ENCODE measurements at regions not wholly inside any gene's neighbourhood (a gene's known extent, or its start where the extent isn't known, plus 50 kb on each side); places are given as distances from the start of the nearest gene placed in this dataset.

DNA sequence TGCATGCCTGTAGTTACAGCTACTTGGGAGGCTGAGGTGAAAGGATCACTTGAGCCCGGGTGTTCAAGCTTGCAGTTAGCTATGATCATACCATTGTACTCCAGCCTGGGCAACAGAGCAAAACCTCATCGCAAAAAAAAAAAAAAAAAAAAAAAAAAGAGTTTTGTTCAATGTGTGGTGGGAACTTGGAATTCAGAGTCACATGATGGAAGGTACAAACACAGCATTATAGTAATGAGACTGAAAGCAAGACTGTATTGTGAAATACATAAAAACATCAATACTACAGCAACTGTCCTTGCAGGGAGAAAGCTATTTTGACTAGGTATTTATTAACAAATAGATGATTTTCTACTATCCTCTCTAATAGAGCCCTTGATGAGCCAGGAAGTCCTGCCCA lies 393.2 kb downstream of the DLEU7 start:
- H3K27ac ChIP-seq = no peak overlapping the region
- TF ChIP-seq ZFX (IDR thresholded peaks at IDR 0.05; ENCODE audit: borderline replicate concordance) = no peak
- TF ChIP-seq, protein P1, sequence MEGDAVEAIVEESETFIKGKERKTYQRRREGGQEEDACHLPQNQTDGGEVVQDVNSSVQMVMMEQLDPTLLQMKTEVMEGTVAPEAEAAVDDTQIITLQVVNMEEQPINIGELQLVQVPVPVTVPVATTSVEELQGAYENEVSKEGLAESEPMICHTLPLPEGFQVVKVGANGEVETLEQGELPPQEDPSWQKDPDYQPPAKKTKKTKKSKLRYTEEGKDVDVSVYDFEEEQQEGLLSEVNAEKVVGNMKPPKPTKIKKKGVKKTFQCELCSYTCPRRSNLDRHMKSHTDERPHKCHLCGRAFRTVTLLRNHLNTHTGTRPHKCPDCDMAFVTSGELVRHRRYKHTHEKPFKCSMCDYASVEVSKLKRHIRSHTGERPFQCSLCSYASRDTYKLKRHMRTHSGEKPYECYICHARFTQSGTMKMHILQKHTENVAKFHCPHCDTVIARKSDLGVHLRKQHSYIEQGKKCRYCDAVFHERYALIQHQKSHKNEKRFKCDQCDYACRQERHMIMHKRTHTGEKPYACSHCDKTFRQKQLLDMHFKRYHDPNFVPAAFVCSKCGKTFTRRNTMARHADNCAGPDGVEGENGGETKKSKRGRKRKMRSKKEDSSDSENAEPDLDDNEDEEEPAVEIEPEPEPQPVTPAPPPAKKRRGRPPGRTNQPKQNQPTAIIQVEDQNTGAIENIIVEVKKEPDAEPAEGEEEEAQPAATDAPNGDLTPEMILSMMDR (IDR thresholded peaks at IDR 0.05) = no peak

DNA sequence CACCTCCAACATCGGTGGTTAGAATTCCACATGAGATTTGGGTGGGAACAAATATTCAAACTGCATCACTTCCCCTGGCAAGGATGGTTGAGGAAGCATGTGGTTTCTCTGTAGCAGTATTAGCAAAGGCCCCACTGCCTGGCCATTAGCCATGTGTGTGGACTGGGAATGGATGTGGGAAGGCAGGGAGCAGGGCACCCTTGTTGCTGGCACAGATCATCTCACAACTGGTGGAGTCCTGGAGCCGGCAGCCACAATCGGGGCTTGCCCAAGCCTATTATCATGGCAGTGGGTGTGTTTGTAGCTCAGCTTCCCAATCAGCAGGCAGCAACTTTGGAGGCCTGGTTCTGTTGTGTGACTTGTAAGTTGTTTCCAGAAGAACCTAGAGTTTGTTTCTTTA lies 391.9 kb downstream of the DLEU7 start:
- no peak overlapping the region for H3K27ac ChIP-seq
- TF ChIP-seq ZFX (IDR thresholded peaks at IDR 0.05; ENCODE audit: borderline replicate concordance) = no peak
- TF ChIP-seq, protein P1 (IDR thresholded peaks at IDR 0.05) = no peak

DNA sequence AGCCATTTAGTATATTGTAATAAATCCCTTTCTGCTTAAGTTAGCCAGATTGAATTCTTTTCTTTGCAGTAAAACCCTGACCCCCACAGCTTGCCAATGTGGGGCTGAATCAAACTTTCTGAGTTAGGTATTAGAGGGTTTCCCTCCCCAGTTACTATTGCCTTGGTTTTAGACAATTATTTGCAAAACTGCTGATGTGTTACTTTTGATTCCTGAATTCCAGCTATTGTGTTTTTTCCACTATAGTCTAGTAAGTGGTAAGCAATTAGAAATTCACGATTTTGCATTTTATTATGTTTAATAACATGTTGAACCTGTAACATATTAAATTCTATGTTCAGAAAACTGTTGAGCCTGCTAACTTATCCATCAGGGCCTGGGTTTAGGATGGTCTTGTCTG lies 391.5 kb downstream of the DLEU7 start:
- no peak overlapping the region for H3K27ac ChIP-seq
- TF ChIP-seq, protein P1 (IDR thresholded peaks at IDR 0.05) = no peak
- TF ChIP-seq ZFX (IDR thresholded peaks at IDR 0.05; ENCODE audit: borderline replicate concordance) = no peak

DNA sequence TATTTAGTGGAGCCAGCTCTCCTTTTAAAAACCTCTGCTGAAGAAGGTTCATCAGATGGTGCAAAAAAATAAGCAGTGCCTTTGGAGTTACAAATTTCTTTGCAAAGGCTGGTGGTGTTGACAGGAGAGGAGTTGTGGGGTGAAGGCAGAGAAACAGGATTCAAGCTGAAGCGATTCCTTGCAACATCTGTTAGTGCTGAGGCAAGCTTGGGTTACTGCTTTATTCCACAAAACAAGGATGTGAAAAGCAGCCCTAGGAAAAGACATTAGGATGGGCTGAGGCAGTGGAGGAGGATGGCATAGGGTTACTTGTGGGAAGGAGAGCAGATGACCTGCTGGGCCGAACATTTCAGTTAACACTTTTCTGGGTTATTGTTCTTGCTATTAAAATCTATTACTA lies 390.7 kb downstream of the DLEU7 start:
- no peak overlapping the region for H3K27ac ChIP-seq
- TF ChIP-seq, protein P1 (IDR thresholded peaks at IDR 0.05) = no peak
- no peak for TF ChIP-seq ZFX (IDR thresholded peaks at IDR 0.05; ENCODE audit: borderline replicate concordance)

DNA sequence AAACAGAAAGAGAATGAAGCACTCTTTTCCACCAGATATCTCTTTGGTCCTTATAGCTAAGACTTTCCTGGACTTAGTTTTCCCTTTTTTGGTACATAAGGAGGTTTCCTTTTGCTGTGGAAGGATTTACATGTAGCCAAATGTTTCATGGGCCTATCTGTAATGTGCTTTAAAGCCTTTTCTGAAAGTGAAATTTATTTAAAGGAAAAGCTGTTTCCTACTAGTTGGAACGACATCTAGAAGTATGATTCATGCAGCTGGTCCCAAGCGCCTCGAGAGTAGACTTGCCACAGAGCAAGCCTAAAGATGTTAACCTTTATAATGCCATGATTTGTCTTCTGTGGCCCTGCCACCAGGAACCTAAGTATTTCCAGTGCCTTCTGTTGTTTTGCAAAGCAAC lies 390.3 kb downstream of the DLEU7 start:
- TF ChIP-seq, protein P1 (IDR thresholded peaks at IDR 0.05) = no peak

DNA sequence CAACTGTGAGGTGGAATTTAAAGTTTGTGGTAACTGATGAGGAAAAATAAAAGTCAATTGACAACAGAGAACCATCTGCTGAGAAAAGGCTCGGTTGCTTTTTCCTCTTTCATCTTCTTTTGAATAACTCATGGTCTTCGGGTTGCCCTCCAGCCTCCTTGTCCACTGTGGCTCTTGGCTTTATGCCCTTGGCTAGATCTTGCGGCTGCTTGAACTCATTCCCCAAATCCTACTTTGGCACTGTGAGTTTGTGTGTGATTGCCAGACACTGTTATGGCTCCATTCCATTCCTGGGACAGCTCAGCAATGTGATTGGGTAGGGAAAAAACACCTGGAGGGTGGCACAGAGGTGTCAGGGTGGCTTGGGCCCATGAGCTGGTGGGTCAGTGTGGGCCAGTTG lies 387.4 kb downstream of the DLEU7 start:
- no peak for TF ChIP-seq ZFX (IDR thresholded peaks at IDR 0.05; ENCODE audit: borderline replicate concordance)
- TF ChIP-seq, protein P1 (IDR thresholded peaks at IDR 0.05) = no peak
- no peak overlapping the region for H3K27ac ChIP-seq

More for the DNA sequence above, 390.3 kb downstream of the DLEU7 start:
- H3K27ac ChIP-seq = no peak overlapping the region

DNA sequence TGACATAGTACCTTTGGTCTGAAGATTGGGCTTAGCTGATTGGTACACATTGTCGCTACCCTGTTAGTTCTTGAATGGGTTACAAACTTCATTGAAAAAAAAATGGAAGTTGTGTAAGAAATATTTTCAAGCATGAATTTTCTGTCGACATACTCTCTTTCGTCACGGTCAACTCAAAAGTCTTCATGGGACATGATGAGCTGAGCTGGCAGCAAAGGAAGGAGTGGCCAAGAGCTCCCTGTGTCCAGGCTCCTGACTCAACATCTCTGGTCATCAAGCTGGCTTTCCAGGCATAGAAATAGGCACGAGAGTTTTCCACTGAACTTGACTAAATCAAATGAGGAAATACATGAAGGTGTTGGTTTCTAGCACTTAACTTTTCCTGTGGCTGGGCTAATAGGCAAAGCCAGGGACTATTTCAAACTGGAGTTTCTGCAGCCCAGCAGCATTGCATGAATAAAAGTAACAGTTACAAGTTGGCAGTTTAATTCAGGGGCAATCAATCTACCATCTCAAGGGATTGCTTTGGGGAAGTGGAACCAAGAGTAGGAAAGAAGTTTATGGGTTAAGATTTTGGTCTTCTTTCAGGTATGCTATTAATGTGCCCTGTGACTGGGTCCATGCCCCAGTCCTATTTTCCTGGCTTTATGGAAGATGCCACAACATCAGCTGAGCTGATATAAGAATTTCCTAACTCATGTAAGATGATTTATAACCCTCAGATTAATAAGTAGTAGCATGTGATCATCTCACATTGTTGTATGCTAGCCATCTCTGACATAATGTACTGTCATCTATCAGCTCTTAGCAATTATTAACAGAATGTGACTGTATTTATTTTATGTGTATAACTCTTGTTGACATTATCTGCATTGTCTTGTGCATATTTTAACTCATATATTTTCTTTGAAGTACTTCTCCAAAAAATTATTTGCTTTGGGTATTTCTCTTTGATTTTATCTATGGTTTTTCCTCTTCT lies 385.8 kb downstream of the DLEU7 start:
- TF ChIP-seq, protein P1 (IDR thresholded peaks at IDR 0.05) = no peak
- no peak for TF ChIP-seq ZFX (IDR thresholded peaks at IDR 0.05; ENCODE audit: borderline replicate concordance)
- H3K27ac ChIP-seq = peak overlapping the region; percentile 48
